GM23248 (cell line): ENCODE measurements at regions not wholly inside any gene's neighbourhood (a gene's known extent, or its start where the extent isn't known, plus 50 kb on each side); places are given as distances from the start of the nearest gene placed in this dataset.

ENCODE experiments used
- EZH2 ChIP-seq: fragments of 200-600 bp; sonication (generic); IDR thresholded peaks from 2 replicates; pipeline ENCODE4 v1.6.1; 2018; ENCODE audit warnings: antibody characterized with exemption, mild to moderate bottlenecking; ENCODE audit not compliant: insufficient read depth, poor library complexity, severe bottlenecking
- EZH2phosphoT487 ChIP-seq: fragments of 200-600 bp; sonication (generic); IDR thresholded peaks from 2 replicates; pipeline ENCODE4 v1.6.1; 2018; ENCODE audit warnings: antibody characterized with exemption, moderate library complexity, mild to moderate bottlenecking, low read depth; ENCODE audit not compliant: insufficient read depth

DNA sequence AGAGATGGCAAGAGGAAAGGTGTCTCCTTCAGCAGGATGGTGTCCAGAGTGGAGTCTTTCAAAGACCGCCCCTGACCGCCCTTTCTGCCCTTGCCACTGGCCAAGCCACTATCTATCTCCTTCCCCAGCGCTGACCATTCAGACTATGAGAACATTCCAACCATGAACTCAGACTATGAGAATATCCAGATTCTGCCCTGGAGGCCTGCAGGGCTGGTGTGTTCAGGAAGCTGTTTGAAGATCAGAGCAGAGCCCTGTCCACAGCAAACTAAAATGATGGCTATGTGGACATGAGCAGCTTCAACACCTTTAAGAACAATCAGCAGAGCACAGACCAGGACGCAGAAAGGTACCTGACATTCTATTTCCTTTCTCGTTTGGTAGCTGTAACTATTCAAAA lies 57.3 kb upstream of the WNT7A start:
- TF ChIP-seq EZH2phosphoT487 (no peak), EZH2 (no peak)
